Peyer's patch (tissue), 4 donors: ENCODE measurements at regions not wholly inside any gene's neighbourhood (a gene's known extent, or its start where the extent isn't known, plus 50 kb on each side); places are given as distances from the start of the nearest gene placed in this dataset.

Experiments
- DNase-seq, 3 donors: peaks; one replicate each; pipeline ENCODE4 v3.0.0-alpha.2; 2017 to 2019
- H3K27ac ChIP-seq, 4 donors: fragments of 200-600 bp; sonication (generic); one replicate each; pipeline ENCODE4 v1.5.1; 2016 to 2019
- H3K27me3 ChIP-seq, 2 donors: fragments of 200-600 bp; sonication (generic); one replicate each; pipeline ENCODE4 v1.5.1; 2019
- H3K36me3 ChIP-seq, 3 donors: fragments of 200-600 bp; sonication (generic); one replicate each; pipeline ENCODE4 v1.5.1; 2016 to 2019
- H3K4me1 ChIP-seq, 4 donors: fragments of 200-600 bp; sonication (generic); one replicate each; pipeline ENCODE4 v1.5.1; 2016 to 2019
- H3K4me3 ChIP-seq, 4 donors: fragments of 200-600 bp; sonication (generic); 1 replicate in 3 of 4; 2 replicates in 1 of 4; pipeline ENCODE4 v1.5.1; 2016 to 2019; ENCODE audit warnings: mild to moderate bottlenecking in 1 of 4
- H3K9me3 ChIP-seq, 4 donors: fragments of 200-600 bp; sonication (generic); one replicate each; pipeline ENCODE4 v1.5.1; 2016 to 2019; ENCODE audit warnings: mild to moderate bottlenecking in 1 of 4
- POLR2A ChIP-seq, 2 donors: fragments of 450-650 bp; IDR thresholded peaks; one replicate each; pipeline ENCODE4 v1.5.1; 2017; ENCODE audit warnings: antibody characterized with exemption in 2 of 2, mild to moderate bottlenecking in 2 of 2, moderate library complexity in 2 of 2
- TF ChIP-seq, protein P1 (sequence below), 6 experiments: fragments of 450-650 bp in 4 of 6; fragments of 200-600 bp in 2 of 6; sonication (generic) in 1 of 6; IDR thresholded peaks; one replicate each; pipeline ENCODE4 v1.5.1; 2017 to 2019; ENCODE audit warnings: antibody characterized with exemption in 6 of 6, mild to moderate bottlenecking in 3 of 6, moderate library complexity in 1 of 6

DNA sequence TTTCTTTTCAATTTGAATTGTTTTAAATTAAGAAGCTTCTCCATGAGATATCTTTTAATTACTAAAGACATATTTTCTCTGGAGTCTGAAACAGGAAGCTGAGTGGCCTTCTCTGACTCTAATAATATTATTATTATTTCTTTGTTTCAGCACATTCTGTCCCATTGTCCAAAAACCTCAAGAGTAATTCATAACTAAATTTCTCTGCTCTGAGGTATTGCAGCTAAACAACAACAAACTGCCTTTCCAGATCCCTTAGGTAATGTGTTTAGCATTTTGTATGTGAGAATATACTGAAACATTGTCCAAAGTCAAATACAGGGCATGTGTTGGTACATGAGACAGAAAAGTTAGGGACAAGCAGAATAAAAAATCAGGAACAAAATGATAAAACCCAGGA lies 199.0 kb upstream of the FAR2 start:
- H3K27me3 ChIP-seq: no peaks in the 10 kb centered on the region
- H3K9me3 ChIP-seq: no peaks in the 10 kb centered on the region
- no peak overlapping the region for H3K27ac ChIP-seq
- H3K36me3 ChIP-seq: no peaks in the 10 kb centered on the region
- DNase-seq: no peak
- H3K4me1 ChIP-seq: no peaks in the 10 kb centered on the region
- TF ChIP-seq POLR2A (IDR thresholded peaks at IDR 0.05): no peak
- TF ChIP-seq, protein P1, sequence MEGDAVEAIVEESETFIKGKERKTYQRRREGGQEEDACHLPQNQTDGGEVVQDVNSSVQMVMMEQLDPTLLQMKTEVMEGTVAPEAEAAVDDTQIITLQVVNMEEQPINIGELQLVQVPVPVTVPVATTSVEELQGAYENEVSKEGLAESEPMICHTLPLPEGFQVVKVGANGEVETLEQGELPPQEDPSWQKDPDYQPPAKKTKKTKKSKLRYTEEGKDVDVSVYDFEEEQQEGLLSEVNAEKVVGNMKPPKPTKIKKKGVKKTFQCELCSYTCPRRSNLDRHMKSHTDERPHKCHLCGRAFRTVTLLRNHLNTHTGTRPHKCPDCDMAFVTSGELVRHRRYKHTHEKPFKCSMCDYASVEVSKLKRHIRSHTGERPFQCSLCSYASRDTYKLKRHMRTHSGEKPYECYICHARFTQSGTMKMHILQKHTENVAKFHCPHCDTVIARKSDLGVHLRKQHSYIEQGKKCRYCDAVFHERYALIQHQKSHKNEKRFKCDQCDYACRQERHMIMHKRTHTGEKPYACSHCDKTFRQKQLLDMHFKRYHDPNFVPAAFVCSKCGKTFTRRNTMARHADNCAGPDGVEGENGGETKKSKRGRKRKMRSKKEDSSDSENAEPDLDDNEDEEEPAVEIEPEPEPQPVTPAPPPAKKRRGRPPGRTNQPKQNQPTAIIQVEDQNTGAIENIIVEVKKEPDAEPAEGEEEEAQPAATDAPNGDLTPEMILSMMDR (IDR thresholded peaks at IDR 0.05): no peak
- H3K4me3 ChIP-seq: no peak overlapping the region

DNA sequence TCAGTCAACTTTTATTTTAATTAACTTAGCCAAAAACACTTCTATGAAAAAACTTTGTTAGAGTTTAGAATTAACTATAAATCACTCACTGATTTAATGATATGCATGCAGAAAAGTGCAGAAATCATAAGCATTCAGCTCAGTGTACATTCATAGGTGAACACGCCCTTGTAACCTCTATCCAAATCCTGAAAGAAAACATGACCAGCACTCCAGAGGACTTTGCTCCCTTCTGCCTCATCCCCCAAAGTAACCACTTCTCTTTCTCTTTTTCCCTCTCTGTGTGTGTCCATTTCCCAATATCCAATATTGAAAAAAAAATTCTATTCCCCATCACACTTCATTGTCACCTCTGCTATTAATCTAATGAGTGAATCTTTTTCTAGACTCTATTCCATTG lies 197.1 kb upstream of the FAR2 start:
- Histone ChIP-seq H3K9me3 (no peaks in the 10 kb centered on the region), H3K36me3 (no peaks in the 10 kb centered on the region), H3K27ac (no peak overlapping the region), H3K4me3 (no peak overlapping the region), H3K27me3 (no peaks in the 10 kb centered on the region), H3K4me1 (no peaks in the 10 kb centered on the region)
- no peak for DNase-seq
- no peak for TF ChIP-seq POLR2A (IDR thresholded peaks at IDR 0.05)
- TF ChIP-seq, protein P1 (IDR thresholded peaks at IDR 0.05): no peak

- Histone ChIP-seq H3K9me3 (no peaks in the 10 kb centered on the region), H3K4me1 (no peaks in the 10 kb centered on the region), H3K36me3 (no peaks in the 10 kb centered on the region), H3K27ac (no peak overlapping the region), H3K27me3 (no peaks in the 10 kb centered on the region), H3K4me3 (no peak overlapping the region)
- TF ChIP-seq, protein P1 (IDR thresholded peaks at IDR 0.05): no peak
- TF ChIP-seq POLR2A (IDR thresholded peaks at IDR 0.05): no peak
- no peak for DNase-seq
These were observed 194.7 kb upstream of the FAR2 start for GRCh38 chr12:28954333-28954732.

DNA sequence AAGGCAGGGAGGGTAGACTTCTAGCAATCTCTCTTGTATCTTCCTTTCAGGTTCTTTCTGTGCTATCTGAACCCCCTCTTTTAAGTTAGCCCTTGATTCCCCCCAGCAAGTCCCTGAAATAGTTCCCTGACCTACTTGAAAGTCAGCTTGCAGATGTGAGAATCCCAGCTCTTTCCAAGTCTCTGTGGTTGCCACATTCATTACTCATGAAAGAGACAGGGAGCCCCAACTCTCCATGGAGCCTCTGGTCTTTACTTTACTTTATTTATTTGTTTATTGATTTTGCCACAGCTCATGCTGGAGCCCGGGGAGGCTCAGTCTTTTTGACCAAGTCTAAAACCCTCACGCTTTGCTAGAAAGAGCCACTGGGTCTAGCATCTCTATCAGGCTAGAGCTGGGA lies 193.6 kb upstream of the FAR2 start:
- H3K27me3 ChIP-seq: no peaks in the 10 kb centered on the region
- no peak overlapping the region for H3K27ac ChIP-seq
- TF ChIP-seq, protein P1 (IDR thresholded peaks at IDR 0.05): no peak
- TF ChIP-seq POLR2A (IDR thresholded peaks at IDR 0.05): no peak
- DNase-seq: no peak
- H3K9me3 ChIP-seq: no peaks in the 10 kb centered on the region
- H3K36me3 ChIP-seq: no peaks in the 10 kb centered on the region
- H3K4me3 ChIP-seq: no peak overlapping the region
- H3K4me1 ChIP-seq: no peaks in the 10 kb centered on the region

DNA sequence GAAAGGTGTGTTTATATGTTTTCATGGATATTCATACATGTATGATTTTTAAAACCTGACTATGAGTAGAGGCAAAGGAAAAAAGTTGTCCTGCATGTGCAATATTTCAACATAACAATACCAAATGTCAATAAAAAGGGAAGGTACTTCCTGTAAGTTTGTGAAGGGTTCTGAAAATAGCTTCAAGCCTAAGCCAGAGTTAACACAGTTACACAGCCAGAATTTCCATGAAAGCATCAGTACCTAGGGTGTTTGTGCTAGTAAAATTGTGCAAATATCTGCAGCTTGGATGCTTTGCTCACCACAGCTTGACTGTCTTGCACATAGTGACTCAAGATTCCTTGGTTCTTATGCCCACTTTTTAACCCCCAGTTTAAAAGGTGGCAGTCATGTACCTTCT lies 193.1 kb upstream of the FAR2 start:
- Histone ChIP-seq H3K27me3 (no peaks in the 10 kb centered on the region), H3K36me3 (no peaks in the 10 kb centered on the region), H3K9me3 (no peaks in the 10 kb centered on the region), H3K27ac (no peak overlapping the region), H3K4me3 (no peak overlapping the region), H3K4me1 (no peaks in the 10 kb centered on the region)
- no peak for DNase-seq
- TF ChIP-seq POLR2A (IDR thresholded peaks at IDR 0.05): no peak

DNA sequence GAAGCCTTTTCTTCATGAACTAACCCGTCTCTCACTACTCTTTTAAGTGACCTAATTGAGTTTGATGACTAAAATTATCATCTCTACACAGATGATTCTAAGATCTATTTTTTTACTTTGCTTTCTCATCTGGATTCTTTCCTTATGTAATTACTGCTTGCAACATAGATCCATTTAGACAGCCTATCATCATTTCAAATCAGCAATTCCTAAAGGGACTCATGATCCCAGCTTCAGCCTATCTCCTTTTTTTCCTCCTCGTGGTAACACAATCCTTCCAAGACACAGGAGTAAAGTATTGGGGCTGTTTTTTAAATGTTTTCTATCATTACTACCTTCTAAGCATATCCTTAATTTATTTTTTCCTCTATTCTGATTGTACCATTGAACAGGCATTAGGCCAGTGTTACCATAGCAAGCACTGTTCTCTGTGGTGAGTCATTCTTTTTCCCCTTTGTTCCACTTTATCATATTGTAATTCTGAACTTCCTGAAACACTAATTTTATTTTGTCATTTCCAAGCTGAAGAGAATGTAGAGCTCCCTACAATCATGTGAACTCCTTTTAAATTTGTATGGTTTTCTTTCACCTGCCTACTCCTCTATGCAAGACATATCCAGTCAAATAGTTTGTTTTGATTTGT lies 190.4 kb upstream of the FAR2 start:
- TF ChIP-seq, protein P1 (IDR thresholded peaks at IDR 0.05): no peak
- TF ChIP-seq POLR2A (IDR thresholded peaks at IDR 0.05): no peak
- Histone ChIP-seq H3K36me3 (no peaks in the 10 kb centered on the region), H3K4me1 (no peaks in the 10 kb centered on the region), H3K27ac (no peak overlapping the region), H3K4me3 (no peak overlapping the region), H3K9me3 (no peaks in the 10 kb centered on the region), H3K27me3 (no peaks in the 10 kb centered on the region)
- no peak for DNase-seq
